ENCODE measurements at regions not wholly inside any gene's neighbourhood (a gene's known extent, or its start where the extent isn't known, plus 50 kb on each side); places are given as distances from the start of the nearest gene placed in this dataset.

DNA sequence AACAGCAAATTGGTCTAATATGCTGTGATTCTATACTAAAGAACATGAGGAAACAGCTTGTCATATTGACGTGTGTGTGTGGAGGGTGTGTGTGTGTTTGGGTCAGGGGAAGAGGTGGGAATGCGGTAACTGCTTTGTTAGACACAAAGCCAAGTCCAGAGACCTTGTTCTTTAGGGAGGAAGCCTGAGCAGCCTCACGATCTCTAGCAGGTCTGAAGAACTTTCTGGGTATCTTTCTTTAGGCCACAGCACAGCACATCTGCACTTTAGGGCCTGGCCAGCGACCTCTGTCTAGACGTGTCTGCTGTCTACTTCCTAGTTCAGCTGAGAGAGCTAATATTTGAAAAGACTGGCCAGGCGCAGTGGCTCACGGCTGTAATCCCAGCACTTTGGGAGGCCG is 220.0 kb upstream of the TPRG1 start:
- H3K4me3 ChIP-seq (replicated peaks in 1 of 2; ENCODE audit: low read depth in 2 of 2, low read length in 2 of 2): no peak overlapping the region
- TF ChIP-seq, protein P1, sequence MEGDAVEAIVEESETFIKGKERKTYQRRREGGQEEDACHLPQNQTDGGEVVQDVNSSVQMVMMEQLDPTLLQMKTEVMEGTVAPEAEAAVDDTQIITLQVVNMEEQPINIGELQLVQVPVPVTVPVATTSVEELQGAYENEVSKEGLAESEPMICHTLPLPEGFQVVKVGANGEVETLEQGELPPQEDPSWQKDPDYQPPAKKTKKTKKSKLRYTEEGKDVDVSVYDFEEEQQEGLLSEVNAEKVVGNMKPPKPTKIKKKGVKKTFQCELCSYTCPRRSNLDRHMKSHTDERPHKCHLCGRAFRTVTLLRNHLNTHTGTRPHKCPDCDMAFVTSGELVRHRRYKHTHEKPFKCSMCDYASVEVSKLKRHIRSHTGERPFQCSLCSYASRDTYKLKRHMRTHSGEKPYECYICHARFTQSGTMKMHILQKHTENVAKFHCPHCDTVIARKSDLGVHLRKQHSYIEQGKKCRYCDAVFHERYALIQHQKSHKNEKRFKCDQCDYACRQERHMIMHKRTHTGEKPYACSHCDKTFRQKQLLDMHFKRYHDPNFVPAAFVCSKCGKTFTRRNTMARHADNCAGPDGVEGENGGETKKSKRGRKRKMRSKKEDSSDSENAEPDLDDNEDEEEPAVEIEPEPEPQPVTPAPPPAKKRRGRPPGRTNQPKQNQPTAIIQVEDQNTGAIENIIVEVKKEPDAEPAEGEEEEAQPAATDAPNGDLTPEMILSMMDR (IDR thresholded peaks at IDR 0.05; ENCODE audit: low read depth, low read length): no peak
- DNase-seq (ENCODE audit: low read depth in 2 of 2): no peak

- TF ChIP-seq, protein P1 (IDR thresholded peaks at IDR 0.05; ENCODE audit: low read depth, low read length): peak; percentile 93
- peak; percentile 94 for DNase-seq (ENCODE audit: low read depth in 2 of 2)
- H3K4me3 ChIP-seq (replicated peaks in 1 of 2; ENCODE audit: low read depth in 2 of 2, low read length in 2 of 2): no peak overlapping the region
These were observed 217.1 kb upstream of the TPRG1 start for GRCh38 chr3:188954590-188955208.

DNA sequence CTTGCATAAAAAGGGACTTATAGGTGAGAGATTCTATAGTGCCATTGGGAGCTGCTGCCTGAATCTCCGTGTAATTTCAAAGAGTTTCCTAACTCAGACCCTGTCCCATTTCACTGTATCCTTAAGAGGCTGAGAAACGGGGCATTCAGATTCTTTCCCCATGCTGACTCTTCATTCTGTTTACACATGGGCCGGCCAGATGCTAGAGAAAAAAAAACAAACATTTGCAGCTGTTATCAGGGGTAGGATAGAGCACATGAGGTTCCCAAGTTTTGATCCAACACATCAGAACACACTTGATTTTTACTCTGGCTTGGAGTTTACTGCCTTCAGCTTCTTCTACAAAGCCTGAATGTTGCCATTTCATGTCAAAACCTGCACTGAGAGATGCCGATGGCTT is 215.9 kb upstream of the TPRG1 start:
- no peak for DNase-seq (ENCODE audit: low read depth in 2 of 2)
- TF ChIP-seq, protein P1 (IDR thresholded peaks at IDR 0.05; ENCODE audit: low read depth, low read length): no peak
- H3K4me3 ChIP-seq (replicated peaks in 1 of 2; ENCODE audit: low read depth in 2 of 2, low read length in 2 of 2): no peak overlapping the region

GRCh38 chr3:188956839-188957489 is 214.8 kb upstream of the TPRG1 start:
- DNase-seq (ENCODE audit: low read depth in 2 of 2): peak; percentile 84 to 86
- no peak overlapping the region for H3K4me3 ChIP-seq (replicated peaks in 1 of 2; ENCODE audit: low read depth in 2 of 2, low read length in 2 of 2)
- TF ChIP-seq, protein P1 (IDR thresholded peaks at IDR 0.05; ENCODE audit: low read depth, low read length): peak; percentile 66

DNA sequence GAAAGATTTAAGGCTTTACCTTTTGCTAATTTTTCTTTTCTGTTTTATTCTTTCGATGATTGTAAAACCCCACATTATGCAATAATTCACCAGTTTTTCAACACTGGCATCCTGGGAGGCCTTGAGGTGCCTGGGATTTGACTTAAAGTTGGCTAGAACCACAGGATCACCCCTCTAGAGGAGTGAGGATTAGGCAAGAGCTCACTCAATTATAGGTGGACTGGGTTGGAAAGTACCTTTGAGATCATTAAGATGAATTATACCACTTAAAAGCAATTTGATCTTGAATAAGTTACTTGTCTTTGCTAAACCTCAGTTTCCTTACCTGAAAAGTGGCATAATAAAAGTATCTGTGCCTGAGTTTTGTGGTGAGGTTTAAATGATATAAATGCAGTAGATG is 212.8 kb upstream of the TPRG1 start:
- TF ChIP-seq, protein P1 (IDR thresholded peaks at IDR 0.05; ENCODE audit: low read depth, low read length): no peak
- no peak overlapping the region for H3K4me3 ChIP-seq (replicated peaks in 1 of 2; ENCODE audit: low read depth in 2 of 2, low read length in 2 of 2)
- DNase-seq (ENCODE audit: low read depth in 2 of 2): no peak

GRCh38 chr3:188962253-188963247 is 209.2 kb upstream of the TPRG1 start:
- no peak overlapping the region for H3K4me3 ChIP-seq (replicated peaks in 1 of 2; ENCODE audit: low read depth in 2 of 2, low read length in 2 of 2)
- no peak for DNase-seq (ENCODE audit: low read depth in 2 of 2)
- TF ChIP-seq, protein P1 (IDR thresholded peaks at IDR 0.05; ENCODE audit: low read depth, low read length): no peak

Data from cardiac fibroblast (primary cell).